Ovary (tissue), 7 donors: ENCODE measurements at regions not wholly inside any gene's neighbourhood (a gene's known extent, or its start where the extent isn't known, plus 50 kb on each side); places are given as distances from the start of the nearest gene placed in this dataset.

Experiments
- DNase-seq, 5 donors: peaks; one replicate each; pipeline ENCODE4 v3.0.0-alpha.2; 2019 to 2020
- H3K27ac ChIP-seq, 2 donors: fragments of 200-600 bp; one replicate each; pipeline versions ENCODE4 v1.5.1 to v1.8.0; 2019 to 2022
- H3K27me3 ChIP-seq: fragments of 200-600 bp; one replicate; pipeline ENCODE4 v1.8.0; 2022
- H3K36me3 ChIP-seq: fragments of 200-600 bp; sonication (generic); one replicate; pipeline ENCODE4 v1.5.1; 2019
- H3K4me1 ChIP-seq: one replicate; pipeline ENCODE4 v1.8.1; 2013; ENCODE audit warnings: mild to moderate bottlenecking, moderate library complexity; ENCODE audit not compliant: insufficient read depth
- H3K4me3 ChIP-seq: fragments of 200-600 bp; sonication (generic); one replicate; pipeline ENCODE4 v1.5.1; 2017
- H3K9me3 ChIP-seq, 2 donors: fragments of 200-600 bp in 1 of 2; sonication (generic) in 1 of 2; one replicate each; pipeline versions ENCODE4 v1.5.1 to v1.8.1; 2013 to 2019; ENCODE audit warnings: mild to moderate bottlenecking in 1 of 2, moderate library complexity in 1 of 2
- EP300 ChIP-seq: sonication (generic); formaldehyde crosslinking; IDR thresholded peaks from one replicate; pipeline ENCODE4 v1.6.1; 2017; ENCODE audit warnings: antibody characterized with exemption
- POLR2A ChIP-seq: fragments of 450-650 bp; IDR thresholded peaks from one replicate; pipeline ENCODE4 v1.6.1; 2017; ENCODE audit warnings: antibody characterized with exemption, mild to moderate bottlenecking, moderate library complexity
- WGBS, 3 donors: extraction: QIAGEN DNeasy Blood & Tissue Kit in 1 of 3; methylation state at CpG; one replicate each; pipeline versions ENCODE4 v1.1.5 to v1.1.7; 2013 to 2017; 5-methylcytosine and 5-hydroxymethylcytosine counted together
- intact Hi-C, 4 donors: fragments of 100-400 bp; cut with DNase I; formaldehyde crosslinking; loops; one replicate each; pipeline versions ENCODE4 v1.11.0 to v1.15.1; 2022 to 2023
- TF ChIP-seq, protein P1 (sequence below), 3 donors: fragments of 450-650 bp in 2 of 3; fragments of 200-600 bp in 1 of 3; IDR thresholded peaks; one replicate each; pipeline versions ENCODE4 v1.5.1 to v1.8.0; 2016 to 2022; ENCODE audit warnings: antibody characterized with exemption in 3 of 3, mild to moderate bottlenecking in 1 of 3
- donor health status: DM: no; HTN: no; CAD: no; lungs with moderate emphysema.
- donor health status: DM: no; HTN: no; CAD: no.
- donor health status: Bipolar disorder and iron deficiency.
- donor health status: DM: no; HTN: no; CAD: no.
- donor health status: DM: yes; HTN: yes; CAD: no.

DNA sequence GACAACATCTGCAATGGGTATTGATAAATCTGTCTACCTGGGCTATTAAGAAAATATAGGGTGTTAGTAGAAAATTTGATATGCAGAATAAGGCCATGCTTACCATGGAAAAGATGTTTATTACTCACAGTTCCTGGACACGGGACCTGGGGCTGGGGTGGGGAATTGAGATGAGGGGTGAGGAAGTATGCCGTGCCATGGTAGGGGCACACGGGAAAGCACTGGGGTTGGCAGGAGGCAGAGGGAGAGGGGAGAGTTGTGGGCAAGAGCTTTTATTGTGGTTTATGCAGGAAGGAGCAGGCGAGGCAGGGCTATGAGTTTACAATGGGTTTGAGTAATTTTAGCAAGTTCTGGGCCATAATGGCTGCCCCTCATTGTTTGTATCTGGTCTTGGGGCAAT is 493.8 kb downstream of the SIPA1L2 start:
- WGBS, 3 donors: 90 to 97% (median 96%) methylated on average over 4 of the region's 4 CpGs
- no peak for TF ChIP-seq POLR2A
- TF ChIP-seq, protein P1, sequence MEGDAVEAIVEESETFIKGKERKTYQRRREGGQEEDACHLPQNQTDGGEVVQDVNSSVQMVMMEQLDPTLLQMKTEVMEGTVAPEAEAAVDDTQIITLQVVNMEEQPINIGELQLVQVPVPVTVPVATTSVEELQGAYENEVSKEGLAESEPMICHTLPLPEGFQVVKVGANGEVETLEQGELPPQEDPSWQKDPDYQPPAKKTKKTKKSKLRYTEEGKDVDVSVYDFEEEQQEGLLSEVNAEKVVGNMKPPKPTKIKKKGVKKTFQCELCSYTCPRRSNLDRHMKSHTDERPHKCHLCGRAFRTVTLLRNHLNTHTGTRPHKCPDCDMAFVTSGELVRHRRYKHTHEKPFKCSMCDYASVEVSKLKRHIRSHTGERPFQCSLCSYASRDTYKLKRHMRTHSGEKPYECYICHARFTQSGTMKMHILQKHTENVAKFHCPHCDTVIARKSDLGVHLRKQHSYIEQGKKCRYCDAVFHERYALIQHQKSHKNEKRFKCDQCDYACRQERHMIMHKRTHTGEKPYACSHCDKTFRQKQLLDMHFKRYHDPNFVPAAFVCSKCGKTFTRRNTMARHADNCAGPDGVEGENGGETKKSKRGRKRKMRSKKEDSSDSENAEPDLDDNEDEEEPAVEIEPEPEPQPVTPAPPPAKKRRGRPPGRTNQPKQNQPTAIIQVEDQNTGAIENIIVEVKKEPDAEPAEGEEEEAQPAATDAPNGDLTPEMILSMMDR (IDR thresholded peaks at IDR 0.05): no peak
- no peak for TF ChIP-seq EP300
- Histone ChIP-seq H3K27me3 (no peaks in the 10 kb centered on the region), H3K4me1 (no peaks in the 10 kb centered on the region), H3K4me3 (no peak overlapping the region), H3K9me3 (peaks cover 0 to under 1% of the 10 kb centered on the region in 2 donors), H3K27ac (no peak overlapping the region), H3K36me3 (no peaks in the 10 kb centered on the region)
- intact Hi-C loops: no loop called here
- DNase-seq: no peak

DNA sequence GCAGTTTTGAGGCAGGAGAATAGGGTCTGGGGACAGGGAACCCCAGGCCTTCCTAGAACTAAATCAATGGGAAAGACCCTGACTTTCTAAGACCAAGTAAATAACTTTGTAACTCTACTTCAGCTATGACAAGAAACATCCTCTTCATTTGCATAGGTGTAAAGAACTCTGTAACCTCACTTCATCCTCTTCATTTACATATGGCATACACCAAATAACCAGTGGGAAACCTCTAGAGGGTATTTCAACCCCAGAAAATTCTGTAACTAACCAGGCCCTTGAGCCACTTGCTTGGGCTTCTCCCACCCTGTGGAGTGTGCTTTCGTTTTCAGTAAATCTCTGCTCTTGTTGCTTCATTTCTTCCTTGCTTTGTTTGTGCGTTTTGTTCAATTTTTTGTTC is 495.6 kb downstream of the SIPA1L2 start:
- no peak overlapping the region for H3K27ac ChIP-seq
- no peak for TF ChIP-seq EP300
- no peak for TF ChIP-seq POLR2A
- TF ChIP-seq, protein P1 (IDR thresholded peaks at IDR 0.05): no peak
- DNase-seq: no peak
- H3K27me3 ChIP-seq: no peaks in the 10 kb centered on the region
- 46 to 60% (median 48%) methylated on average over 2 of the region's 2 CpGs for WGBS, 3 donors
- H3K9me3 ChIP-seq: peaks cover 0 to 4% of the 10 kb centered on the region in 2 donors
- no peaks in the 10 kb centered on the region for H3K4me1 ChIP-seq
- no peak overlapping the region for H3K4me3 ChIP-seq
- no peaks in the 10 kb centered on the region for H3K36me3 ChIP-seq
- intact Hi-C loops: no loop called here

DNA sequence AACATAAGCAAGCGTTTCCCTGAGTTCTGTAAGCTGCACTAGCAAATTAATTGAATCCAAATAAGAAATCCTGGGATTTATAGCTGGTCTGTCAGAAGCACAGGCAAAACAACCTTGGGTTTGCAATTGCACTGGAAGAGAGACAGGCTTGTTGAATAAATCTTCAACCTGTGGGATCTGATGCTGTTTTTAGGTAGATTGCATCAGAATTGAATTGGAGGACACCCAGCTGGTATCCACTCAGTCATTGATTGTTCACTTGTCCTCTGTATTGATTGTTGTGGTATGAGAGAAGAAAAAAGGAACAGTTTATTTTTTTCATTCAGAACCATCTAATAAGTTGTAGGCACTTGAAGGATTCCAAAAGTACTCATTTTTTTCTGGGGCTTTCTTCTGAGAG is 497.4 kb downstream of the SIPA1L2 start:
- H3K27ac ChIP-seq: no peak overlapping the region
- peaks cover 0 to 4% of the 10 kb centered on the region in 2 donors for H3K9me3 ChIP-seq
- H3K4me3 ChIP-seq: no peak overlapping the region
- H3K36me3 ChIP-seq: no peaks in the 10 kb centered on the region
- TF ChIP-seq, protein P1 (IDR thresholded peaks at IDR 0.05): no peak
- TF ChIP-seq EP300 (no peak), POLR2A (no peak)
- H3K4me1 ChIP-seq: no peaks in the 10 kb centered on the region
- no peak for DNase-seq
- no peaks in the 10 kb centered on the region for H3K27me3 ChIP-seq
- 56 to 80% (median 74%) methylated on average over 1 of the region's 1 CpG for WGBS, 3 donors
- intact Hi-C loops: no loop called here

DNA sequence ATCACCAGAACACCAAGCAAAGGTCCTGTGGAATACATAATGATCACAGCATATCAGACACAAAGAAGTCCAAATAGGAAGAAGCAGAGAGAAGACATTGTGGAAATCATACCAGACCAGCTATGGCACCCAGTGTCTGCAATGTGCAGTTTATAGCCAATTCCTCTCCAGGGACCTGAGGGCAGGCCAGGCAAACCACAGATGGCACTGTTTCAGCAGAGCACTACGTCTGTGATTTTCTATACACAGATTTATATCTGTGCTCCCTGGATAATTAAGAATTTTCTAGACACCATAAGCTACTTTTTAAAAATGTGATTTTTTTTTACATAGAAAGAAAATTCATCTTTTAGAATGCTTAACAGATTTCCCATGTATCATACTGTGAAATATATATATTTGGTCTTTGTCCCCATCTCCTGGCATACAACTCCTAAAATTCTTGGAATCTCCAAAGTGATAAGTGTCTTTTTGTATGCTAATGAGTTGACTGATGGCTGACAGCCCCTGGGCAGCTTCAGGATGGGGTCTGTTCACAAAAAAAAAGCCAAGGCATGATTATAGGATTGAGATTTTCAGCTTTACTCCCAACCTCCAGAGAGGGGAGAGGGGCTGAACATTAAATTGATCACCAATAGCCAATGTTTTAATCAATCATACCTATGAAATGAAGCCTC is 498.1 kb downstream of the SIPA1L2 start:
- intact Hi-C loops: no loop called here
- TF ChIP-seq, protein P1 (IDR thresholded peaks at IDR 0.05): no peak
- TF ChIP-seq POLR2A (no peak), EP300 (no peak)

More for the DNA sequence above, 498.1 kb downstream of the SIPA1L2 start:
- no peaks in the 10 kb centered on the region for H3K27me3 ChIP-seq
- no peaks in the 10 kb centered on the region for H3K4me1 ChIP-seq
- 83 to 85% (median 84%) methylated on average over 1 of the region's 1 CpG for WGBS, 3 donors
- H3K27ac ChIP-seq: no peak overlapping the region
- H3K36me3 ChIP-seq: no peaks in the 10 kb centered on the region
- H3K4me3 ChIP-seq: no peak overlapping the region
- no peak for DNase-seq
- peaks cover 0 to 4% of the 10 kb centered on the region in 2 donors for H3K9me3 ChIP-seq
